H1 (cell line): ENCODE measurements at regions not wholly inside any gene's neighbourhood (a gene's known extent, or its start where the extent isn't known, plus 50 kb on each side); places are given as distances from the start of the nearest gene placed in this dataset.

ENCODE experiments used
- CTCF ChIA-PET: fragments of 300-600 bp; sonication (Branson Sonifier 250); formaldehyde crosslinking; loops from one replicate; lab custom pipeline; 2021; ENCODE audit not compliant: partially characterized antibody; lab: Charles Lee
- POLR2A ChIA-PET: fragments of 300-600 bp; sonication (Branson Sonifier 250); formaldehyde crosslinking; loops from one replicate; lab custom pipeline; 2021; ENCODE audit warnings: inconsistent platforms; ENCODE audit not compliant: partially characterized antibody; lab: Charles Lee
- DNase-seq, 2 experiments: peaks; one replicate each; pipeline versions ENCODE4 v3.0.0 to v3.0.0-alpha.2; 2010 to 2022; ENCODE audit warnings: low spot score in 2 of 2, low read depth in 1 of 2, mixed read lengths in 1 of 2
- FAIRE-seq: peaks from 2 replicates; lab custom pipeline; 2011; peaks lifted over from hg19 to GRCh38; lab: Jason Lieb, UNC
- H2AFZ ChIP-seq: 2 replicates; pipeline ENCODE4 v1.8.1; 2012; ENCODE audit warnings: low read length, inconsistent platforms
- H2AK5ac ChIP-seq: 2 replicates; pipeline ENCODE4 v1.6.1; 2013; ENCODE audit warnings: low read depth, low read length
- H2BK120ac ChIP-seq: replicated peaks from 2 replicates; pipeline ENCODE3; 2013; ENCODE audit warnings: low read depth, low read length, inconsistent platforms
- H2BK12ac ChIP-seq: 2 replicates; pipeline ENCODE4 v1.6.1; 2013; ENCODE audit warnings: low read depth, low read length
- H2BK15ac ChIP-seq: 2 replicates; pipeline ENCODE4 v1.6.1; 2013; ENCODE audit warnings: low read length
- H2BK20ac ChIP-seq: 2 replicates; pipeline ENCODE4 v1.6.1; 2013; ENCODE audit warnings: low read length
- H2BK5ac ChIP-seq: 2 replicates; pipeline ENCODE4 v1.6.1; 2013; ENCODE audit warnings: low read depth, low read length
- H3K14ac ChIP-seq: 2 replicates; pipeline ENCODE4 v1.6.1; 2013; ENCODE audit warnings: inconsistent platforms; ENCODE audit not compliant: insufficient read length
- H3K18ac ChIP-seq: 2 replicates; pipeline ENCODE4 v1.6.1; 2013; ENCODE audit warnings: low read length; ENCODE audit errors: extremely low read depth
- H3K23ac ChIP-seq: 2 replicates; pipeline ENCODE4 v1.6.1; 2013; ENCODE audit warnings: inconsistent platforms; ENCODE audit not compliant: insufficient read length
- H3K23me2 ChIP-seq: 2 replicates; pipeline ENCODE4 v1.6.1; 2013; ENCODE audit warnings: low read depth, low read length
- H3K27ac ChIP-seq: 2 replicates; pipeline ENCODE4 v1.6.1; 2011; ENCODE audit warnings: low read depth, low read length, inconsistent platforms
- H3K27me3 ChIP-seq, 4 experiments: replicated peaks in 1 of 4; 1 replicate in 1 of 4; 2 replicates in 3 of 4; pipeline versions ENCODE4 v1.6.1 to v1.8.1; 2011 to 2013; ENCODE audit warnings: low read length in 3 of 4, mild to moderate bottlenecking in 3 of 4, inconsistent platforms in 2 of 4, mixed read lengths in 2 of 4, moderate library complexity in 1 of 4; ENCODE audit not compliant: control insufficient read depth in 3 of 4, insufficient read depth in 3 of 4; ENCODE audit errors: extremely low read depth in 1 of 4
- H3K36me3 ChIP-seq, 4 experiments: 2 replicates each; pipeline versions ENCODE4 v1.6.1 to v1.8.1; 2011 to 2013; ENCODE audit warnings: mild to moderate bottlenecking in 4 of 4, low read length in 3 of 4, moderate library complexity in 2 of 4, control low read depth in 1 of 4, inconsistent platforms in 1 of 4; ENCODE audit not compliant: insufficient read depth in 4 of 4, control insufficient read depth in 2 of 4
- H3K4ac ChIP-seq: replicated peaks from 2 replicates; pipeline ENCODE3; 2013; ENCODE audit warnings: low read length, low read depth, mixed read lengths, inconsistent platforms; ENCODE audit not compliant: insufficient read length
- H3K4me1 ChIP-seq, 4 experiments: replicated peaks in 1 of 4; 1 replicate in 1 of 4; 2 replicates in 3 of 4; pipeline versions ENCODE4 v1.6.1 to v1.8.1; 2011 to 2013; ENCODE audit warnings: low read length in 3 of 4, inconsistent platforms in 2 of 4, mixed read lengths in 1 of 4; ENCODE audit not compliant: insufficient read depth in 4 of 4, control insufficient read depth in 3 of 4
- H3K4me2 ChIP-seq, 2 experiments: 2 replicates each; pipeline versions ENCODE4 v1.6.1 to v1.8.1; 2011 to 2013; ENCODE audit warnings: low read depth in 2 of 2, low read length in 2 of 2, control low read depth in 1 of 2, inconsistent platforms in 1 of 2, mild to moderate bottlenecking in 1 of 2; ENCODE audit not compliant: insufficient read depth in 1 of 2
- H3K4me3 ChIP-seq, 4 experiments: fragments of 200-600, 300-600 bp in 1 of 4; sonication (generic), shearing (Covaris generic), sonication (Bioruptor Twin) in 1 of 4; 2 replicates each; pipeline versions ENCODE4 v1.5.1 to v1.8.1; 2011 to 2016; ENCODE audit warnings: low read length in 4 of 4, low read depth in 3 of 4, control low read depth in 2 of 4, inconsistent platforms in 2 of 4, mild to moderate bottlenecking in 2 of 4, mixed read lengths in 1 of 4, moderate library complexity in 1 of 4; ENCODE audit not compliant: insufficient read depth in 2 of 4; ENCODE audit errors: extremely low read depth in 1 of 4
- H3K56ac ChIP-seq: replicated peaks from 2 replicates; pipeline ENCODE3; 2013; ENCODE audit warnings: low read depth, mild to moderate bottlenecking, mixed read lengths, low read length, inconsistent platforms; ENCODE audit not compliant: insufficient read length
- H3K79me1 ChIP-seq: 2 replicates; pipeline ENCODE4 v1.6.1; 2013; ENCODE audit warnings: low read depth, low read length, control low read depth
- H3K79me2 ChIP-seq, 2 experiments: 2 replicates each; pipeline versions ENCODE4 v1.6.1 to v1.8.1; 2012 to 2013; ENCODE audit warnings: low read length in 2 of 2, mild to moderate bottlenecking in 2 of 2, inconsistent platforms in 1 of 2; ENCODE audit not compliant: insufficient read depth in 2 of 2, control insufficient read depth in 1 of 2
- H3K9ac ChIP-seq, 4 experiments: replicated peaks in 1 of 4; 1 replicate in 1 of 4; 2 replicates in 3 of 4; pipeline versions ENCODE4 v1.6.1 to v1.8.1; 2011 to 2013; ENCODE audit warnings: low read depth in 3 of 4, low read length in 3 of 4, control low read depth in 2 of 4, mild to moderate bottlenecking in 2 of 4, moderate library complexity in 2 of 4, inconsistent platforms in 1 of 4; ENCODE audit errors: extremely low read depth in 1 of 4
- H3K9me3 ChIP-seq, 2 experiments: 2 replicates each; pipeline versions ENCODE4 v1.6.1 to v1.8.1; 2012 to 2013; ENCODE audit warnings: mild to moderate bottlenecking in 2 of 2, moderate library complexity in 2 of 2, control low read depth in 1 of 2, inconsistent platforms in 1 of 2, low read depth in 1 of 2, low read length in 1 of 2, mixed read lengths in 1 of 2; ENCODE audit not compliant: insufficient read depth in 2 of 2
- H4K20me1 ChIP-seq, 2 experiments: replicated peaks in 1 of 2; 2 replicates each; pipeline versions ENCODE3 to v1.8.1; 2011 to 2013; ENCODE audit warnings: inconsistent platforms in 2 of 2, low read length in 2 of 2, mild to moderate bottlenecking in 1 of 2; ENCODE audit not compliant: insufficient read depth in 2 of 2, control insufficient read depth in 1 of 2
- H4K5ac ChIP-seq: 2 replicates; pipeline ENCODE4 v1.6.1; 2013; ENCODE audit warnings: low read length, low read depth, mixed read lengths, inconsistent platforms; ENCODE audit not compliant: insufficient read length
- H4K8ac ChIP-seq: 2 replicates; pipeline ENCODE4 v1.8.0; 2013; ENCODE audit warnings: mild to moderate bottlenecking, moderate library complexity, low read length, inconsistent platforms; ENCODE audit not compliant: insufficient read depth; ENCODE audit errors: extremely low read depth
- H4K91ac ChIP-seq: replicated peaks from 2 replicates; pipeline ENCODE3; 2013; ENCODE audit warnings: low read length, mixed read lengths, inconsistent platforms; ENCODE audit not compliant: insufficient read length
- BCL11A ChIP-seq, 2 experiments: IDR thresholded peaks; one replicate each; pipeline ENCODE4 v1.6.1; 2011; ENCODE audit warnings: low read depth in 2 of 2, low read length in 2 of 2, mild to moderate bottlenecking in 2 of 2
- CHD1 ChIP-seq: IDR thresholded peaks from 2 replicates; pipeline ENCODE4 v1.6.1; 2012; ENCODE audit warnings: low read depth, low read length, improper control_type of control experiment
- EGR1 ChIP-seq: IDR thresholded peaks from 2 replicates; pipeline ENCODE4 v1.6.1; 2011; ENCODE audit warnings: low read depth, low read length, borderline replicate concordance
- HDAC2 ChIP-seq, 2 experiments: fragments of 300-600 bp in 1 of 2; sonication (generic) in 1 of 2; IDR thresholded peaks; 2 replicates each; pipeline ENCODE4 v1.6.1; 2011 to 2012; ENCODE audit warnings: low read depth in 2 of 2, low read length in 2 of 2, mild to moderate bottlenecking in 2 of 2, moderate library complexity in 2 of 2, borderline replicate concordance in 1 of 2, inconsistent platforms in 1 of 2
- HDAC6 ChIP-seq: IDR thresholded peaks from one replicate; pipeline ENCODE4 v1.7.1; 2012; ENCODE audit warnings: low read depth, mild to moderate bottlenecking, inconsistent platforms, low read length, moderate library complexity
- JUN ChIP-seq: IDR thresholded peaks from 2 replicates; pipeline ENCODE4 v1.6.1; 2011; ENCODE audit warnings: low read depth, mild to moderate bottlenecking, improper control_type of control experiment, low read length
- KDM5A ChIP-seq: fragments of 200-600 bp; IDR thresholded peaks from 2 replicates; pipeline ENCODE4 v1.7.1; 2012; ENCODE audit warnings: mild to moderate bottlenecking, low read length, inconsistent platforms, mixed read lengths
- NANOG ChIP-seq: IDR thresholded peaks from 2 replicates; pipeline ENCODE4 v1.6.1; 2011; ENCODE audit warnings: low read length, low read depth, mild to moderate bottlenecking, inconsistent platforms; ENCODE audit not compliant: insufficient read depth, poor library complexity, severe bottlenecking
- PHF8 ChIP-seq: fragments of 200-600 bp; sonication (generic); conservative IDR thresholded peaks from 2 replicates; pipeline ENCODE4 v1.7.1; 2012; ENCODE audit warnings: low read depth, mild to moderate bottlenecking, inconsistent platforms, low read length, moderate library complexity
- POLR2A ChIP-seq, 2 experiments: IDR thresholded peaks; 1 replicate in 1 of 2; 2 replicates in 1 of 2; pipeline ENCODE4 v1.6.1; 2011; ENCODE audit warnings: low read depth in 2 of 2, low read length in 2 of 2, mild to moderate bottlenecking in 2 of 2; ENCODE audit errors: control extremely low read depth in 1 of 2
- RBBP5 ChIP-seq: IDR thresholded peaks from 2 replicates; pipeline ENCODE4 v1.7.1; 2012; ENCODE audit warnings: low read depth, mild to moderate bottlenecking, inconsistent platforms, low read length, moderate library complexity, borderline replicate concordance
- RFX5 ChIP-seq: IDR thresholded peaks from 2 replicates; pipeline ENCODE4 v1.6.1; 2011; ENCODE audit warnings: low read depth, low read length, improper control_type of control experiment, borderline replicate concordance
- RNF2 ChIP-seq: fragments of 200-900, 300-1000 bp; sonication (generic); IDR thresholded peaks from 2 replicates; pipeline ENCODE4 v1.7.1; 2016; ENCODE audit warnings: borderline replicate concordance, low read depth, mild to moderate bottlenecking, antibody characterized with exemption, low read length; ENCODE audit not compliant: poor library complexity, severe bottlenecking; ENCODE audit errors: missing control alignments
- SIN3A ChIP-seq, 2 experiments: IDR thresholded peaks in 1 of 2; conservative IDR thresholded peaks in 1 of 2; 2 replicates each; pipeline ENCODE4 v1.6.1; 2011 to 2012; ENCODE audit warnings: low read length in 2 of 2, improper control_type of control experiment in 1 of 2, low read depth in 1 of 2, mild to moderate bottlenecking in 1 of 2
- SRF ChIP-seq: IDR thresholded peaks from 2 replicates; pipeline ENCODE4 v1.6.1; 2011; ENCODE audit warnings: mild to moderate bottlenecking, low read depth, low read length, moderate library complexity

DNA sequence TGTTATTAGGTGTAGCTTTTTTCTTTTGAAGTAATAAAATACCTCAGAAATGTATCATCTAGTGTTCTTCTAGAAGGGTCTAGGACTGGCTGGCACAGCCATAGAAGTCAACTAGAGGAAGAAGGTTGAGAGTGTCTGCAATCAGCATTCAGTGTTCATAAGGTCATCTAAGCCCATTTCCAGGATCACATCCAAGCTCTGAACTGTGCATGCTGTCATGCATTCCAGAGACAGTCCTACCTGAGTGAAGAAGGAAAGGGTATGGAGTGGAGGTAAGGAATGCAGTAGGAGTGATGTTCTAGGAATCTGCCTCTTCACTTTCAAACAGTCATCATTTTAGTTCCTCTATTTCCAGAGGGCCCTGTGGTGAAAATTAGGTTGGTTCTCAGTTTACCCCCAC is 789.7 kb downstream of the GATA3 start:
- H3K4me1 ChIP-seq = peaks cover 0 to 3% (median 0%) of the 10 kb centered on the region in 4 experiments; a peak in 2 of 7 replicates
- H3K4me3 ChIP-seq = no peak overlapping the region
- no peak overlapping the region for H4K5ac ChIP-seq
- ChIA-PET CTCF (interaction anchor here (0.6 kb wide), 1 partner anchor 1087 kb away, joined by 3 read pairs; no protein-coding TSS in a partner anchor), POLR2A (no interaction called here)
- no peak overlapping the region for H4K8ac ChIP-seq
- H3K27me3 ChIP-seq = peaks cover 0 to 11% (median 0%) of the 10 kb centered on the region in 4 experiments; a peak in 4 of 7 replicates
- no peak overlapping the region for H3K18ac ChIP-seq
- no peak overlapping the region for H2AK5ac ChIP-seq
- H3K27ac ChIP-seq = no peak overlapping the region
- no peak for FAIRE-seq
- H4K91ac ChIP-seq = no peak overlapping the region
- no peaks in the 10 kb centered on the region for H3K23me2 ChIP-seq
- H4K20me1 ChIP-seq = no peaks in the 10 kb centered on the region
- peaks cover 0 to 3% of the 10 kb centered on the region in 2 experiments; a peak in 1 of 4 replicates for H3K9me3 ChIP-seq
- H3K4me2 ChIP-seq = no peak overlapping the region
- H2BK5ac ChIP-seq = no peak overlapping the region
- H2BK20ac ChIP-seq = no peak overlapping the region
- H2BK12ac ChIP-seq = no peak overlapping the region
- no peak for DNase-seq
- no peak overlapping the region for H2AFZ ChIP-seq
- H3K23ac ChIP-seq = no peak overlapping the region
- H3K56ac ChIP-seq = no peak overlapping the region
- H3K4ac ChIP-seq = no peak overlapping the region
- H3K36me3 ChIP-seq = no peaks in the 10 kb centered on the region
- H3K79me2 ChIP-seq = no peaks in the 10 kb centered on the region
- no peaks in the 10 kb centered on the region for H3K79me1 ChIP-seq
- H3K14ac ChIP-seq = no peak overlapping the region
- no peak overlapping the region for H2BK120ac ChIP-seq
- H2BK15ac ChIP-seq = no peak overlapping the region
- H3K9ac ChIP-seq = no peak overlapping the region
- TF ChIP-seq HDAC6 (no peak), EGR1 (no peak), CHD1 (no peak), SRF (no peak), BCL11A (IDR thresholded peaks at IDR 0.05; ENCODE audit: low read depth in 2 of 2, low read length in 2 of 2) (no peak), RNF2 (no peak), HDAC2 (IDR thresholded peaks at IDR 0.05; ENCODE audit: borderline replicate concordance in 1 of 2, low read depth in 2 of 2, low read length in 2 of 2) (no peak), KDM5A (no peak), JUN (no peak), NANOG (no peak), PHF8 (no peak), RBBP5 (no peak), RFX5 (no peak), POLR2A (IDR thresholded peaks at IDR 0.05; ENCODE audit: control extremely low read depth in 1 of 2, low read depth in 2 of 2, low read length in 2 of 2) (no peak), SIN3A (conservative IDR thresholded peaks at IDR 0.05 in 1 of 2, IDR thresholded peaks at IDR 0.05 in 1 of 2; ENCODE audit: low read depth in 1 of 2, low read length in 2 of 2) (no peak)
